Medulla oblongata (tissue), 1 donor: ENCODE measurements at regions not wholly inside any gene's neighbourhood (a gene's known extent, or its start where the extent isn't known, plus 50 kb on each side); places are given as distances from the start of the nearest gene placed in this dataset.
"Not testable (repeated sequence)": the region's sequence is repeated elsewhere in the genome, so short reads cannot be mapped to it uniquely, and the experiment has no call there.

ENCODE experiments used
- DNase-seq: peaks from one replicate; pipeline ENCODE4 v3.0.0-alpha.2; 2015; ENCODE audit errors: extremely low spot score

DNA sequence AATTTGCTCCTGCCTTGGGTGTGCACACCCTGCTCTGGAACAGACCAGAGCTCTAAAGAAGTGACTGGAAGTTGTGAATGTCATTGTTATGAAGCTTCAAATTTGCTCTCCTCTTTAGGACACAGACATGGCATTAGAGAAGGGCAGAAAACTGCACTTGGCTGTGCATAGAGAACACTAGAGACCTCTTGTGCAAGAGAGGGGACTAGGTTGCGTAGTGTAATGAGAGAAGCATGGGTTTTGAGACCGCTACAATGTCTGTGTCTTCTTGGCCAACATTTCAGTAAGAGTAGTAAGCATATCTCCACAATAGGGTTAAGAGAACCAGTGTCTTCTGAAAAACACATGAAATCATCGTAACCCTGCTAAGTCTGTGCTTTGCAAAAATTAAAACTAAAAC lies 423.3 kb downstream of the SPRY2 start:
- DNase-seq: no peak

- DNase-seq: no peak
Observed at GRCh38 chr13:79915114-79915811, 425.7 kb downstream of the SPRY2 start.

DNA sequence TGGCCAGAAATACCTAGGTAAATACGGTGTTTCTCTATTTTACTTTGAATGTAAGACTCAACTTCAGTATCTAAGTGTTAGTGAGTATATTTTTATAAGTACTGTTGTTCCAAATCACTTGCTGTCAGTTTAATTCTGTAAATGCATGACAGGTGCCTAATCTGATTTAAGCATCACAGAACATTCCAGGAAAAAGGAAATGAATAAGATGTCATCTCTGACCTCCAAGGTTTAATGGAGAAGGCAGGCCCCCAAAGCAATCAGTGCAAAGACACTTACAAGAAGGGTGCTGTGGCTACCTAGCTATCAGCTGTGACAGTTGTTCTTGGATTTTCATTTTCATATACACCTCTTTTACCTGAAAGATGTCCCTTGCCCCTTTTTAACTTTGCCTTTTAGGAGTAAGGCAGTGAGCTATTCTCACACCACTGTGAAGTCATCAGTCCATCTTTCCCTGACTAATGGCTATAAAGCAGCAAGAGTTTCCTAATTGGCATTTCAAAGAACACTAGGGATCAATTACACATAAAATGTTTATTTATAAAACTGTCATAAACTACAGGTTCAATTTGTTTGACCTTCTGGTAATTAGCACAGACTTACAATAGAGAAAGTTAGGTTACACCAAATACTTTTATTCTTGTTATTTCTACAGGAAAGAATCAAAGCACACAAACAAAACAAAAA lies 427.6 kb downstream of the SPRY2 start:
- no peak for DNase-seq

DNA sequence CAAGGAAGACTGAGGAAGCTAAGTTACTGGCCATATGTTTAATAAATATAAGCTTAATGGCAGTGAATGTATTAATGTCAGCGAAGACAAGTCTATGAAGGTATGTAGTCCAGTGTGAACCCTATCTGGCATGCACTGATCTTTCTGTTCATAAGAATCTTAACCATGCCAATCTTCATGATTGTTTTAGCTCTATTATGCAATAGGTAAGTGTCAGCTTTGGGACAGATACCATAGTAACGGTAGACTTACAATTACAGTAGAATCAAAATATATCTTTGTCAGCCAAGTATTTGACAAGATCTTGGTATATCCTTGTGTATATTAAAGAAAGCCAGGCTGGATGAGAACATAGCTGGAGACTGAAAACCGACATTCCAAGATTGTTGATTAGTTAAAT lies 428.5 kb downstream of the SPRY2 start:
- DNase-seq: no peak

GRCh38 chr13:79910875-79911540 lies 429.9 kb downstream of the SPRY2 start:
- DNase-seq: no peak

GRCh38 chr13:79909644-79910043 lies 428.7 kb downstream of the NDFIP2 start:
- DNase-seq: no peak

DNA sequence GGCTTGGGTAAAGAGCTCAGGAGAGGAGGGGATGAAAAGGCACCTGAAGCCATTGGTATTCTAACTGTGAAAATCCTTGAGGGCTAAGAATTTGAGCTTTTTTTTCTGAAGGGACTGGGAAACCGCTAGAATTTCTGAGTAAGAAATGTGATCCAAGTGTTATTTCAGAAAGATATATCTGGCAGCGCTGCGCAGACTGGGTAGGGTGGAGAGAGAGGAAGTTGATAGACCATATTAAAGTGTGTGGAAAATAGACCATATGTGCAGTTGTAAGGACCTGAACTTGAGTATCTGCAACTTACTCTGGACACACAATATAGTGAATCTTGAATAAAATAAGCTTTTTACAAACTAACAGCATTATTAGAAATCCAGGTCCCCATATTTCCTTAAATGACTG lies 427.4 kb downstream of the NDFIP2 start:
- DNase-seq: no peak

DNA sequence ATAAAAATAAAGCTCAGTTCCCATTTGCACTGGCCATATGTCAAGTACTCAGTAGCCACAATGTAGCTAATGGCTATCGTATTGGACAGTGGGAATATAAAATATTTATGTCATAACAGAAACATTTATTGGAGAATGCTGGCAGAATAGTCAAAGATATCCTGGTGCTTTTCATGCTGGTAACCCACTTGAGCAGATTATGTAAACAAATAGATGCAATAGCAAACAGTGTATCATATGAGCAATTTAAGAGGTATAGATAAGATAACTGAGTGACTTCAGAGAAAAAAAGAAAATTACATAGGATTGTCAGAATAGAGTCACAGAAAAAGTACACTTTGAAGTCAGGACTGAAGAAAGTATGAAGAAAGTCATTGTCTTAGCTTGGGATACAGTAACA lies 426.6 kb downstream of the NDFIP2 start:
- DNase-seq: no peak

GRCh38 chr13:79906345-79906744 lies 425.4 kb downstream of the NDFIP2 start:
- no peak for DNase-seq

DNA sequence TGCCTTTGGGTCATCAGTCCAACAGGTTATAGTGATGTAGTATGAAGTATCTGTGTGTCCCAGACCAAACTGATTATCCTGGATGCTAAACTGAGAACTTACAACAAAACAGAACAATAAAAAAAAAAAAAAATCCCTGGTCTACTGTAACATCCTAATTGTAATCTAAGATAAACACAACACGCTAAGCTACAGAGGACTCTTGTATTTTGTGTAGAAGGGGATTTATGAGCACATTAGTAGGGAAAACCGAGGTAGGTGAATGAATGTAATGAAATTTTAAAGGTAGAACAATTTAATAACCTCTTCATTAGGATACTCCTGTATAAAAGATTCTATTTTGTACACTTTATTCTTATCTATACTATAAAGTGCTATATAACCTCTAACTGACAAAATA lies 424.1 kb downstream of the NDFIP2 start:
- no peak for DNase-seq

DNA sequence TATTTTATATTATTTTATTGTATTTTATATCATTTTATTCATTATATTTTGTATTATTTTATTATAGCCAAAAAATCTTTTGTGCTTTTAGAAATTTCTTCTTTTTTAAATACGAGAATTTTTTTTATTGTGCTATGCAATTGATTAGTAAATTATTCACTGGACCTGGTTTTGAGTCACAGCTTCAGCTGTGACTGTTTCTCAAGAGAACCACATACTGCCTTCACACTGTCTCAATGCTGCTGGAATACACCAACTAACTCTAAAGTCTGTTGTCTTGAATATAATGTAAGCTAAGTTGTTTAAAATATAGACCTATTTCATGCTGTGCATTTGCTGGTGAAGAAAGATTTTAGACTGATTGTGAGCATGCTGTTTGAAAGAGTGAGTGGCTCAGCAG lies 423.6 kb downstream of the NDFIP2 start:
- no peak for DNase-seq

DNA sequence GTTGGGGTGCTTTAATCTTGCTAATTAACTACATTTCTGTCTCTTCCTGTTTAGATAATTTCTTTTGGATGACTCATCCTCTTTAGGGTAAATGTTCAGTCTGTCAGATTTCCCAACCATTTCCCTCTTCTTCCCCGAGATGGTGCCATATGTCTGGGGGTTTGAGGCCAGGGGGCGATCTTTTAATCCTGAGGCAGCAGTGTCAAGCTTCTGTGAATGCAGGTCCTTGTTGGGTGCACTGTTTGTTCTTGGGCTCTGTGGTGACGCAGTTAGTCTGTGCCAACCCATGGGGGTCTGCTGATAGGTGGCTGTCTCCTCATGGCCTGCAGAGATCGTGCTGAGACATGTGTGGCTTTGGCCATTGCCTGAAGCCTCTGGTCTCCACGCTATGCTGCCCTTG lies 420.4 kb downstream of the NDFIP2 start:
- DNase-seq: peak; percentile 63

GRCh38 chr13:79900356-79900755 lies 419.4 kb downstream of the NDFIP2 start:
- DNase-seq: no peak

- no peak for DNase-seq
Observed at GRCh38 chr13:79898996-79899395, 418.0 kb downstream of the NDFIP2 start.

DNA sequence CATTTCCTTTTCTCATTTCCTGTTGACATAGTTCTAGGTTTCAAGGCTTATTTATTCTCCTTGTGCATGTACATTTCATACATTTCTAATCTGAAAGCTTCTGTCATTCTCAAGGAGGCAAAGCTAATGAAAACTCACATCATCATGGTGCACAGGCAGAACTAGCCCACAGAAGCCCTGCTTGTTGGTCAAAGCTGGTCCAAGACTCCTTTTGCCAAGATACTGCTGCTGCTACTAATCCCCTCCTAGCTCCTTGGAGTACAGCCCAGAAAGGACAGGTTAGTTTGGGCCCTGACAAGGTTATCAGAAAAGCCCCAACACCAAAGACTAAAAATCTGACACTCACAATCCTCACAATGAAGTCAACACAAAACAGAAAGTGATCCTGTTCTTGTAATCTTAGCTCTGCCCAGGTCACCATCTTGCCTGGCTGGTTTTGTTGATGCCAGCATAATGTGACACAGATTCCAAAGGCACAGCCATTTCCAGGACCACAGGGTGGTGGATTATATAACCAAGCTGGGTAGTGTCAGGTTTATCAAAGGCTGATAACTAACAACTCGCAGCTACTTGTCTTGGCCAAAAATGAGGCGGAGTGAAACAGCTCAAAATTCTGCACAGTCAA lies 417.4 kb downstream of the NDFIP2 start:
- no peak for DNase-seq

GRCh38 chr13:79896851-79897250 lies 415.9 kb downstream of the NDFIP2 start:
- no peak for DNase-seq

DNA sequence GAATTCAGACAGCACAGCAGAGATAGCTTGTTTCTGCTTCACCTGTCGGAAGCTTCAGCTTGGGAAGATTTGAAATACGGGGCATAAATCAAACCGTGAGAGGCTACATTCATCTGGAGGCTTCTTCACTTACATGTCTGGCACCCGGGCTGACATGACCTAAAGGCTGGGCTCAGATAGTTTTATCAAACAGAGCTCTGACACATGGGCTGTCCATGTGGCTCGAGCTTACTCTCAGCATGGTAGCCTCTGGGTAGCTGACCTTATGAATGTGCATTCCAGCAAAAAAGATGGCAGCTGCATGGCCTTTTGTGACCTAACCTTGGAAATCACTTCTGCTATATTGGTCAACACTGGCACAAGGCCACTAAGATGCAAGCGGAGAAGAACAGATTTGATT lies 414.5 kb downstream of the NDFIP2 start:
- no peak for DNase-seq

- DNase-seq: not testable (repeated sequence)
Observed at GRCh38 chr13:79887278-79887677, 406.3 kb downstream of the NDFIP2 start.

- no peak for DNase-seq
Observed at GRCh38 chr13:79886601-79887000, 405.6 kb downstream of the NDFIP2 start.

- no peak for DNase-seq
Observed at GRCh38 chr13:79884890-79885289, 403.9 kb downstream of the NDFIP2 start.

DNA sequence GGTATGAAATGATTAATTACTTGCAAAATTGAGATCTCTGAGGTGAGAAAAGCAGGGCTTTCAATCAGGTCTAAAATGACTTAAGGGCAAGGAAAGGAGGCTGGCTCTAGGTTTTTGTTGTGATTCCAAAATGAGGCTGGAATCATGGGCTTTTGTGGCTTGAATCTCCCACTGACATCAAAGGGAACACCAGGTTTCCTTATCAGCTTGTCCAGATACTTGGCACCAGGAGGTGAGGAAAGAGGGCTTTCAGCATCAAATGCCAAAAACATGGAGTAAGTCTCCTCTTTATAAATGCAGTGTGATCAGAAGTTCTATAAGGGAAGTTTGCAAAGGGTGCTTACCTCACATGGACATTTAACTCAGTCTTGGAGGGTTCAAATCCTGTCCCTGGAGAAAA lies 402.3 kb downstream of the NDFIP2 start:
- DNase-seq: no peak

- no peak for DNase-seq
Observed at GRCh38 chr13:79880818-79881217, 399.9 kb downstream of the NDFIP2 start.
